Nephron progenitor cell (in vitro differentiated cells): ENCODE measurements at regions not wholly inside any gene's neighbourhood (a gene's known extent, or its start where the extent isn't known, plus 50 kb on each side); places are given as distances from the start of the nearest gene placed in this dataset.

Experiments
- DNase-seq: peaks from one replicate; pipeline ENCODE4 v3.0.0; 2021
- H3K27ac Mint-ChIP-seq: 2 replicates; pipeline ENCODE4 v1.8.0; 2021; ENCODE audit warnings: mild to moderate bottlenecking, moderate library complexity, mixed read lengths
- H3K27me3 Mint-ChIP-seq: 2 replicates; pipeline ENCODE4 v1.8.0; 2021; ENCODE audit warnings: mild to moderate bottlenecking, low read depth, mixed read lengths; ENCODE audit not compliant: poor library complexity
- H3K36me3 Mint-ChIP-seq: 2 replicates; pipeline ENCODE4 v1.8.0; 2021; ENCODE audit warnings: low read depth, mixed read lengths
- H3K4me1 Mint-ChIP-seq: 2 replicates; pipeline ENCODE4 v1.8.0; 2021; ENCODE audit warnings: mixed read lengths
- H3K4me3 Mint-ChIP-seq: 2 replicates; pipeline ENCODE4 v1.8.0; 2021; ENCODE audit warnings: mild to moderate bottlenecking, moderate library complexity, mixed read lengths
- H3K9me3 Mint-ChIP-seq: 2 replicates; pipeline ENCODE4 v1.8.0; 2021; ENCODE audit warnings: mild to moderate bottlenecking, moderate library complexity, mixed read lengths
- TF ChIP-seq, protein P1 (sequence below): fragments of 200-600 bp; sonication (generic); IDR thresholded peaks from 2 replicates; pipeline ENCODE4 v1.5.0; 2021; ENCODE audit warnings: antibody characterized with exemption

DNA sequence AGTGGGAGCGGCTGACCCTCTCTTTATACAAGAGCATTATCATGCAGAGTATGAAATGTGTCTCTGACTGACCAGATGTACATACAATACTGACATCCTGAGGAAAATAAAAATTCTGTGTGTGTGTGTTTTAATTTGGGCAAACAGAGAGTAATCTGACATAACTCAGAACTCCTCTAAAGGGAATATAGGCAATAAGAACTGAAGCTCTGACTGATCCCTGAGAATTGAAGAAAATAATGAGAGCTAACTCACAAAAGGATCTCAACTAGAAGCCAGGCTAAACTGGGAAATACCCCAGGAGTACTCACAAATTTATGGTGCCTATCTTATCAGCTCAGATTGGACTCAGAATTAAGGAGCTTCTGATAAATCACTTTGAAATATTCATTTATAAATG lies 539.9 kb downstream of the OLFM4 start:
- TF ChIP-seq, protein P1, sequence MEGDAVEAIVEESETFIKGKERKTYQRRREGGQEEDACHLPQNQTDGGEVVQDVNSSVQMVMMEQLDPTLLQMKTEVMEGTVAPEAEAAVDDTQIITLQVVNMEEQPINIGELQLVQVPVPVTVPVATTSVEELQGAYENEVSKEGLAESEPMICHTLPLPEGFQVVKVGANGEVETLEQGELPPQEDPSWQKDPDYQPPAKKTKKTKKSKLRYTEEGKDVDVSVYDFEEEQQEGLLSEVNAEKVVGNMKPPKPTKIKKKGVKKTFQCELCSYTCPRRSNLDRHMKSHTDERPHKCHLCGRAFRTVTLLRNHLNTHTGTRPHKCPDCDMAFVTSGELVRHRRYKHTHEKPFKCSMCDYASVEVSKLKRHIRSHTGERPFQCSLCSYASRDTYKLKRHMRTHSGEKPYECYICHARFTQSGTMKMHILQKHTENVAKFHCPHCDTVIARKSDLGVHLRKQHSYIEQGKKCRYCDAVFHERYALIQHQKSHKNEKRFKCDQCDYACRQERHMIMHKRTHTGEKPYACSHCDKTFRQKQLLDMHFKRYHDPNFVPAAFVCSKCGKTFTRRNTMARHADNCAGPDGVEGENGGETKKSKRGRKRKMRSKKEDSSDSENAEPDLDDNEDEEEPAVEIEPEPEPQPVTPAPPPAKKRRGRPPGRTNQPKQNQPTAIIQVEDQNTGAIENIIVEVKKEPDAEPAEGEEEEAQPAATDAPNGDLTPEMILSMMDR = no peak
- no peak overlapping the region for H3K4me3 Mint-ChIP-seq
- no peaks in the 10 kb centered on the region for H3K9me3 Mint-ChIP-seq
- no peaks in the 10 kb centered on the region for H3K36me3 Mint-ChIP-seq
- H3K4me1 Mint-ChIP-seq = no peaks in the 10 kb centered on the region
- H3K27ac Mint-ChIP-seq = no peak overlapping the region
- H3K27me3 Mint-ChIP-seq = no peaks in the 10 kb centered on the region
- no peak for DNase-seq

DNA sequence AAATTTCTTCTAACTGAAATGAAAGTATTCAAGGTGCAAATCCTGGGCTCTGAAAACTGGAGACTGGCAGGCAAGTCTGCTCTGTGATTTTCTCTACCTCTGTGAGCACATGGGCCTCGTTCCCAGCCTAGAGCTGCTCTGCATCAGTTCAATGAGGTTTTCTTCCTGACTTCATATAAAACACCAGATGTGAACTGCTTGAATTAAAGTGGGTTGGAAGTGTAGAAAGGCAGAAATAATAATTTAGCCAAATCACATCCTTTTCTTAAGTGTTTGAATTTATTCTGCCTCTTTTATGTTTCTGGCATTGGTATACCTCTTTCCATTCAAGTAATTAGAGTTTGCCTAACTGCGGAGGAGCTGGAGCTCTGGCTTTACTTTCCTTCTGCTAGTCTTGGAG lies 540.8 kb downstream of the OLFM4 start:
- no peak overlapping the region for H3K4me3 Mint-ChIP-seq
- TF ChIP-seq, protein P1 = no peak
- H3K27me3 Mint-ChIP-seq = no peaks in the 10 kb centered on the region
- no peak for DNase-seq
- no peaks in the 10 kb centered on the region for H3K9me3 Mint-ChIP-seq
- H3K4me1 Mint-ChIP-seq = no peaks in the 10 kb centered on the region
- H3K27ac Mint-ChIP-seq = no peak overlapping the region
- H3K36me3 Mint-ChIP-seq = no peaks in the 10 kb centered on the region

DNA sequence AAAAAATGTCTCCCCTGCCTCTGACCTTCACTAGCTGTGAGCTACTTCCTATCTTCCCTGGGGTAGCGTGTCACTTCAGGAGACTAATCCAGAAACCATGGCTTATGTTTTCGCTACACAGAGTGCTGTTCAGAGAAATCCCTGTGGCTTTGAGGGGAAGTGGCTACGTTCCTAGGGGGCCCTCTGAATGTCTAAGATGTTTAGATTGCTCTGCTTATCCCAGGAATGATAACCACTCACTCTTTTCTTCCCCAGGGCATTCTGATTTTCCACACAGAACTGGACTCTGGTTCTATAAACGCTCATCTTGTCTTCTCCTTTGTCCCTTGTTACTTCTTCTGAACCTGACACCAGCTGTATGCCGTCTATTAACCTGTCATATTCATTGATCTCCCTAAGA lies 572.5 kb downstream of the OLFM4 start:
- Mint-ChIP-seq H3K9me3 (peaks cover 8% of the 10 kb centered on the region), H3K4me3 (no peak overlapping the region), H3K36me3 (no peaks in the 10 kb centered on the region), H3K27me3 (no peaks in the 10 kb centered on the region), H3K27ac (peak overlapping the region; percentile 3), H3K4me1 (peaks cover 7% of the 10 kb centered on the region)
- no peak for DNase-seq
- TF ChIP-seq, protein P1 = no peak

DNA sequence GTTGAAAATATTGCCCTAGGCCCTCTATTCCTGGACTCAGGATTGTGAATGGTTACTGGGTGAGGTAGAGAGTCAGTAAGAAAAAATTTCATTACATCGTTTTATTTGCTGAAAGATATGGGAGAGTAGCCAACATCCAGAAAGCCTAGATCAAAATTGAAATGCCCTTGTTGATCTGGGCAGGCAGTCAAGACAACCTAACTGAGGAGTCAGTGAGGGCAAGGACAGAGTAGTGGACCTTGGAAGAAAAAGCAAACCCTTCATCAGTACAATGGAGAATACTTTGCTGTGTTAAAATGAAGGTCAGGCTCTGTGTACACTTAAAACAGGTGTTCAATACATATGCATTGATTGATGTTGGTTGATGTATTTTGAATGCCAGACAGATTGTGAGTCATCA lies 576.7 kb downstream of the OLFM4 start:
- Mint-ChIP-seq H3K27ac (no peak overlapping the region), H3K9me3 (peaks cover 3% of the 10 kb centered on the region), H3K4me3 (no peak overlapping the region), H3K36me3 (no peaks in the 10 kb centered on the region), H3K4me1 (peaks cover 26% of the 10 kb centered on the region), H3K27me3 (no peaks in the 10 kb centered on the region)
- TF ChIP-seq, protein P1 = no peak
- DNase-seq = no peak

DNA sequence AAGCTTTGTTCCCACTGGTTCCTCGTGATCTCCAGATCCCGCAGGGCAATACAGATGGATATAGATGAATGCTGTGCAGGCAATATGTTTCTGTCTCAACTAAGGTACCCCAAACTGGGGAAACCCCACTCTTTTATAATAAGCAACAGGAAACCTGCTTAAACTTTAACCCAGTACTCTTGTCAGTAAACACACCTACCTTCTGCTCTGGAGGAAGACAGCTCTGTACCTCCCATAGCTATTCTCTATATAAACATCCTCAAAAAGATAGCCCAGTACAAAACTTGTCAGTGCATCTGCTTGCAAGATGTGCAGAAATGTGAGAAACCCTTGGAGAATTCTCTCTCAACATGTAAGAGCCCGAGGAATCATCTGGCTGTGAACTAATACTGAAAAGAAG lies 583.6 kb downstream of the OLFM4 start:
- peaks cover 37% of the 10 kb centered on the region for H3K4me1 Mint-ChIP-seq
- peaks cover 5% of the 10 kb centered on the region for H3K9me3 Mint-ChIP-seq

DNA sequence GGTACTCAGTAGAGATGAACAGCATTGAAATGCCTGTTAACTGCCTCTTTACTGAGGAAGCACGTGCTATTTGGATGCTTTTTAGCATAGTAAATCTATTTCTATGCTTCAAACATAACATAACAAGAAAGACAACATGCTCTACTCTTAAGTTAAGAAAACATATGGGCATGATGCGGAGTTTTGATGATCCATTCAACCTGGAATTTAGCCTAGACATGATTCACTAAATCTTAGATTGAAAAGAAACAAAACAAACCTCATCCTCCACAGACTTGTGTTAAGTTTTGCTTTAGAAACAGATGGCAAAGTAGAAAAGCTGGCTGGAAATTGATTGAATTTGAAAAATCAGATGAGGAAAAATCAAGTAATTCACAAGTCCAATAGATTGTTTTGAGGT lies 593.8 kb downstream of the OLFM4 start:
- DNase-seq = no peak
- TF ChIP-seq, protein P1 = no peak
- no peak overlapping the region for H3K27ac Mint-ChIP-seq
- no peak overlapping the region for H3K4me3 Mint-ChIP-seq
- H3K9me3 Mint-ChIP-seq = no peaks in the 10 kb centered on the region
- peaks cover 5% of the 10 kb centered on the region for H3K27me3 Mint-ChIP-seq
- H3K36me3 Mint-ChIP-seq = no peaks in the 10 kb centered on the region
- no peaks in the 10 kb centered on the region for H3K4me1 Mint-ChIP-seq

More for the DNA sequence above, 583.6 kb downstream of the OLFM4 start:
- Mint-ChIP-seq H3K36me3 (no peaks in the 10 kb centered on the region), H3K4me3 (no peak overlapping the region), H3K27me3 (no peaks in the 10 kb centered on the region), H3K27ac (peak overlapping the region; percentile 31)
- no peak for DNase-seq
- TF ChIP-seq, protein P1 = no peak
